NAMALWA (cell line): ENCODE measurements at regions not wholly inside any gene's neighbourhood (a gene's known extent, or its start where the extent isn't known, plus 50 kb on each side); places are given as distances from the start of the nearest gene placed in this dataset.

Experiments
- DNase-seq: peaks from one replicate; pipeline ENCODE4 v3.0.0-alpha.2; 2015; ENCODE audit warnings: low spot score

DNA sequence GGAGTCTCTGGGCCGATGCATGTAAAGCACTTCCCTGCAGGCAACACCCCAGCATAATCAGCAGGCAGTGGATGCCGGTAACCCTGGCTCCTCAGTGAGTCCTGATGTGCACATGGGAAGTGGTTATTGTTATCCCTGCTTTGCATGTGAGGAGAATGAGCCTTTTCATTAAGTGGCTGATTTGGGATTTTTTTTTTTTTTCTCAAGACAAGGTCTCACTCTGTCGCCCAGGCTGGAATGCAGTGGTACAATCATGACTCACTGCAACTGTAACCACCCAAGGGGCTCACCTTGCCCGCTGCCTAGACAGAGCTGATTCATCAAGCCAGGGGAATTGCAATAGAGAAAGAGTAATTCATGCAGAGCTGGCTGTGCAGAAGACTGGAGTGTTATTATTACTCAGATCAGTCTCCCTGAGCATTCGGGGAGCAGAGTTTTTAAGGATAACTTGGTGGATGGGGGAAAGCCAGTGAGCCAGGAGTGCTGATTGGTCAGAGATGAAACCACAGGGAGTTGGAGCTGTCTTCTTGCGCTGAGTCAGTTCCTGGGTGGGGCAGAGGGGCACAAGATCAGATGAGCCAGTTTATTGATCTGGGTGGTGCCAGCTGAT, 95.4 kb downstream of the SOCS6 start:
- DNase-seq: no peak

DNA sequence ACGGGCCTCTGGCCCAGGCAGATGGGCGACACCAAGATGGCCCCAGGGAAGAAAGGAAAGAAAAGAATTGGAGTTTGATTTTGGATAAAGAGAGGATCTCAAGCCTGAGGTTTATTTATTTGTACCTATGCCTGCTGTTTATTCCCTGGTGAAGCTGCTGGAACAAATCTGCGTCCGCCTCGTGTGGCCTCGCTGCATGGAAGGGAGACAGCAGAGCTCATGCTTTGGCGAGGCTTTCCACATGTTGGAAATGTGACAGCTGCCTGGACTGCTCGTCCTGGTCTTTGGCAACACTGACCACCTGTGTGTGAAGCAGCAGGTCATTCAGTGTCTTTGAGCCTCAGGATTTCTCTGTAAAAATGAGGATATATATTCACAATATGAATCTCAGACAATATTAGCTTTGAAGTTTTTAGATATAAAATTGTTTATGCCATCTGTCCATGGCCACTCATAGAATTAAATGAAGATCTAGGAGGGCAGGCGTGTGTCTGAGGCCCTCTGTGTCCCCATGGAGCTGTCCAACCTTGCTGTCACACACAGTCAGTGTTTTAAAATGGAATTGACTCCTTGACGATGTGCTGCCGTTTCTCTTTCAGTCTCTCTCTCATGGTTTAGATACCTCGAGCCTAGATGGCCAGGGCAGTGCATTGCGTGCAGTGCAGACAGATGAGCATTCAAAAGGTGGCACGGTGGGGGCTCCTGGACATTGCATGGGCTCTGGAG, 94.3 kb downstream of the SOCS6 start:
- DNase-seq: no peak

DNA sequence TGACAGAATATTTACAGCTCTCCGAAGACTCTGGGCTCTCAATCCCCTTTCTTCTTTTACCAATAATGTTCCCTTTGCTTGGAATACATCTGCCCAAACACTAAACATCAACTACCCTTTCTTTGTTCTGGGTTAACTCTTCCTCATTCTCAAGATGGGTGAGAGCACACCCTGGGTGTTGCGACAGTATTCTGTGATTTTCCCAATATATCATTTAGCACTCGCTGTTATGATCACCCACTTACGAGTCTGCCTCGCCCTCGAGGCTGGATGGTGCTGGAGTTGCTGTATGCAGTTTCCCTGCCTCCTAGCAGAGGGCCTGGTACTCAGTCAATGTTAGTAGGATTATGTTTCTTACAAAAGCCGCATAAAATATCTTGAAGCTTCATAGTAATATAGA, 93.2 kb downstream of the SOCS6 start:
- no peak for DNase-seq

DNA sequence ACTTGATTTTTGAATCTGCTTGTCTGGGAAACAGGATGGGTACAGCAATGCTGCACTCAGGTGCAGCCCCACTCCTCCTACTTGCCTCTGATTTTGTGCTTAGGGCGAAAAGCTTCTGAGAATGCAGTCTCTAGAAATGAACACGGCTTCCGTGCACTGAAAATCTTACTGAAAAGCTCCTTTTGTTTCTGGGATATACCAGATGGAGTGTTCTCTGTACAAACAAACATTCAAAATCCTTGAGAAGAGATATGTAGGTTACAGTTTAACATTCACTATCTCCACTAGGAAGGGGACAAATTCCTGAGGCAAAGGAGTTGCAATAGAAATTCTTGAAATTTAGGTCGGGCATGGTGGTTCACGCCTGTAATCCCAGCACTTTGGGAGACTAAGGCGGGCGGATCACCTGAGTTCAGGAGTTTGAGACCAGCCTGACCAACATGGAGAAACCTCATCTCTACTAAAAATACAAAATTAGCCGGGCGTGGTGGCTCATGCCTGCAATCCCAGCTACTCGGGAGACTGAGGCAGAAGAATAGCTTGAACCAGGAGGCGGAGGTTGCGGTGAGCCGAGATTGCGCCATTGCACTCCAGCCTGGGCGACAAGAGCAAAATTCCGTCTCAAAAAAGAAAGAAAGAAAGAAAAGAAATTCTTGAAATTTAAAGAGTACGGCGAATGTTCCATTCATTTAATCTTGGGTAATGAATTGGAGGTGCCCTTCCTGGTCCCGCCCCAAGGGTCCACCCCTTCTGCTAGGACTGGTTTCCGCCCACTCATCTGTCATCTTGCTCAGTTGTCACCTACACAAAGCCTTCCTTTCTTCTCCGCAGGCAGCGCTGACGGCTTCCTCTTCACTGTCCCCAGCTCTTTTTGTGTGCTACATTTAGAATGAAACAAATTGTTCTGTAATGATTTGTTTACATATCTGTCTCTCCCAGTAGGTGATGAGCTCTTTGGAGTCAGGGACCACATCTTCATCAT, 92.4 kb downstream of the SOCS6 start:
- no peak for DNase-seq
